Left lobe of liver (tissue), 2 donors: ENCODE measurements at regions not wholly inside any gene's neighbourhood (a gene's known extent, or its start where the extent isn't known, plus 50 kb on each side); places are given as distances from the start of the nearest gene placed in this dataset.
"Not testable (repeated sequence)": the region's sequence is repeated elsewhere in the genome, so short reads cannot be mapped to it uniquely, and the experiment has no call there.

ENCODE experiments used
- ATAC-seq: fragments of 200-7000 bp; cut with Tn5 transposase; one replicate; pipeline ENCODE4 v1.9.1; 2020; ENCODE audit warnings: mild to moderate bottlenecking, moderate library complexity
- DNase-seq: peaks from one replicate; pipeline ENCODE4 v3.0.0-alpha.2; 2020; ENCODE audit warnings: low spot score
- donor health status: DM: no; HTN: no; CAD: no; lungs with moderate emphysema.
- donor health status: DM: no; HTN: yes; CAD: no.

DNA sequence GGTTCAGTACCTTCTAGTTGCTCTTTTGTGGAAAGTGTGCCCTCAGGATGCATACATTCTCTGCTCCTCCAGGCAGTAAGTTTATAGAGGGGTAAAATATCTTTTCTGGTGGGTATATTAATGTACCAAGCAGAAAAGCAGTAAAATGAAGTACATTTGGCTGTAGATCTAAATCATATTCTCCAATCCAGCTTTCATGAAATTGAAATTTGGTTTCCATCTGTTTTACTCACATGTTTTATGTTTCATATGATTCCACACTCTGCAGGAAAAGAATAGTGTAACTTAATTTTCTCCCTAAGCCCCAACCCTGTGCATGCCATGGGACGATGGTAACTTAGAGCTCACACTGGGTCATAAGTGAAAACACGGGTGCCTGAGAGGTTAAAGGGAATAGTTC lies 172.3 kb downstream of the AKAIN1 start:
- DNase-seq (no peak), ATAC-seq (no peak)

DNA sequence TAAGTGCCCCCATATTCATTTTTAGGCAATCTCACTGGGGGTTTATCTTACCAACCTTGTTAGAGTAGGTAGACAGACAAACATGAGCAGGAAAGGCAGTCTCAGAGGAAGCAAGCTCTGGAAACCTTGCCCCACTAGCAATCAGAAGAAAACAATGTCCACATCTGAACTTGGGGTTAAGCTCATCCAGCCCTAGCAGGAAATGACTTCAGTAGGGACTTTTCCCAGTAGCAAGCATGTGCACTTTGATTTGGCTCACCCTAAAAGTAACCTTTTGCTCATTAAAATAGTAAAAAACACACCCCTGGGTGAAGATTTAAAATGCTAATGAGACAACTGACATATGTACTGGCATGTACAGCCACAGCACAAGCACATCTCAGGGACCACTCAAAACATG lies 175.5 kb downstream of the AKAIN1 start:
- ATAC-seq (no peak), DNase-seq (no peak)

- no peak for ATAC-seq
- DNase-seq, result no peak
Observed at GRCh38 chr18:5015213-5015612, 181.8 kb downstream of the AKAIN1 start.

DNA sequence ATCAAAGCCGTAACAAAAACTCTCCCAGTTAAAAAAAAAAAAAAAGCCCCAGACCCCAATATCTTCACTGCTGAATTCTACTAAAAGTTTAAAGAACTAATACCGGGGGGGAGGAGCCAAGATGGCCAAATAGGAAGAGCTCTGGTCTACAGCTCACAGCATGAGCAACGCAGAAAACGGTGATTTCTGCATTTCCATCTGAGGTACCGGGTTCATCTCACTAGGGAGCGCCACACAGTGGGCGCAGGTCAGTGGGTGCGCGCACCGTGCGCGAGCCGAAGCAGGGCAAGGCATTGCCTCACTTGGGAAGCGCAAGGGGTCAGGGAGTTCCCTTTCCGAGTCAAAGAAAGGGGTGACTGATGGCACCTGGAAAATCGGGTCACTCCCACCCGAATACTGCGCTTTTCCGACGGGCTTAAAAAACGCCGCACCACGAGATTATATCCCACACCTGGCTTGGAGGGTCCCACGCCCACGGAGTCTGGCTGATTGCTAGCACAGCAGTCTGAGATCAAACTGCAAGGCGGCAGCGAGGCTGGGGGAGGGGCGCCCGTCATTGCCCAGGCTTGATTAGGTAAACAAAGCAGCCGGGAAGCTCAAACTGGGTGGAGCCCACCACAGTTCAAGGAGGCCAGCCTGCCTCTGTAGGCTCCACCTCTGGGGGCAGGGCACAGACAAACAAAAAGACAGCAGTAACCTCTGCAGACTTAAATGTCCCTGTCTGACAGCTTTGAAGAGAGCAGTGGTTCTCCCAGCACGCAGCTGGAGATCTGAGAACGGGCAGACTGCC lies 192.8 kb downstream of the AKAIN1 start:
- DNase-seq, ATAC-seq: not testable (repeated sequence)

DNA sequence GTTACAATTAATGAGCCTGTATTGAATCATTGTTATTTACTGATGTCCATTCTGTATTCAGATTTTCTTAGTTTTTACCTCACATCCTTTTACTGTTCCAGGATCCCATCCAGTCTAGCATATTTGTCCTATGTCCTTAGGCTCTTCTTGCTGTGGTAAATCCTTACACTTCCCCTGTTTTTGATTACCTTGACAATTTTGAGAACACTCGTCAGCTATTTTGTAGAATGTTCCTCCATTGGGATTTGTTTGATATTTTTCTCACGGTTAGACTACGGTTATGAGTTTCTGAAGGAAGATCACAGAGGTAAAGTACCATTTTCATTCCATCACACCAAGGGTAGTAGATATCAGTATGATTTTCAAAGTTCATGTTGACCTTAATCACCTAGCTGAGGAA lies 202.3 kb downstream of the AKAIN1 start:
- DNase-seq (no peak), ATAC-seq (no peak)

DNA sequence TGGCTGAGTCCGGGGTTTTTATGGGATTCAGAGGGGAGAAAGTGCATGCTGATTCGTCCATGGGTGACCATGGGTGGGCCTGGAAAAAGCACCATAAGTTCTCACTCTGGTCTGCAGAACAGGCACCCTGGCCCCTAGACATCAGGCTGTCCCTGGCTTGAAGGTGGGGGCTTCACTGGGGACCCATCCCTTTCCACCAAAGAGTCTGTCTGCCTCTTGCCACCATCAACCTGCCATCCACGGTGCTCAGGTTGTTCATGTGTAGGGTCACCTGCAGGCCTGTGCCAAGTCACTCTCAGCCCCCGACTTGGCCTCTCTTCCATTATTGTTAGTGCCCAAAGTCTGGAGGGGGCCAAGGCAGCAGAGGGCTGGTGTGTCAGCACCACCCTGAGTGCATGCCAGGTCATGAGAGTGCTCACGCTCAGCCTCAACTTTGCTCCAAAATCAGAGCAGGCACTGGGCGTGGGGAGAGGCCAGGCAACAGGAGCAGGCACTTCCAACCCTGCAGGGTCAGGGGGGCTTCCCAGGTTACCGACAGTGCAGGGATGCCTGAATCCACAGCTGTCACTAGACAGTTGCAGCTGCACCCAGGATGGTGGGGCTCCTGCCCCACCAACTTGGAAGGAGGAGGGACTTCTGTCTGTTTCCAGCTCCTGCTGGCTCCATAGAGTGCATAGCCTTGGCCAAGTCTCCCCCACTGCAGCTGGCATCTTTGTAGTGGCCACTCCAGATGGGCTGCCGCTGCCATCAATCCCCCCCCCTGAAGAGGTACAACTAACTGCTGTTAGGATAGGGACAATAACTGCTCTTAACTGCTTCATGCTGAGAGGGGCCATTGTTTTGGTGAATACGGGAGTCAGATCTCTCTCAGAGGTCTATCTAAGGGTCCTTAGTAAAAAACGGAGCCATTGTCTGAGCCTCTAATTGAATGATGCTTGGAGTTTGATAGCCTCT lies 209.3 kb downstream of the AKAIN1 start:
- DNase-seq, result no peak
- ATAC-seq, result no peak

DNA sequence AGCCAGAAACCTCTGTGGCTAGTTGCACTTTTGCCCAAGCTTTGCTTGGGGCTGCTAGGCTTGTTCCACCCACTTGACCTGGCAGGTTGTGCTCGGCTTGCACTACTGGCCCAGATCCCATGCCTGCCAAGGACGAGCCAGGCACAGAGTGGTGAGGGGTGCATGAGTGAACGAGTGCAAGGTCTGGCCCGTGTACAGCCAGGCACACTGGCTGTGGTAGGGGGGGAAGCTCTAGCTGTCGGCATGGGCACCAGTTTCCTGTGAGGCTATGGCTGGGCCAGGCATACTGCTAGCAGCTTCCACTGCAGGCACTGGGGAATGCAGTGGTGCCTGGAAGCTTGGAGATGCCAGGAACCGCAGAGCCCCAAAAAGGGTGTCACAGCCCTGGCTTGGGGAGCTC lies 210.4 kb downstream of the AKAIN1 start:
- no peak for DNase-seq
- no peak for ATAC-seq

DNA sequence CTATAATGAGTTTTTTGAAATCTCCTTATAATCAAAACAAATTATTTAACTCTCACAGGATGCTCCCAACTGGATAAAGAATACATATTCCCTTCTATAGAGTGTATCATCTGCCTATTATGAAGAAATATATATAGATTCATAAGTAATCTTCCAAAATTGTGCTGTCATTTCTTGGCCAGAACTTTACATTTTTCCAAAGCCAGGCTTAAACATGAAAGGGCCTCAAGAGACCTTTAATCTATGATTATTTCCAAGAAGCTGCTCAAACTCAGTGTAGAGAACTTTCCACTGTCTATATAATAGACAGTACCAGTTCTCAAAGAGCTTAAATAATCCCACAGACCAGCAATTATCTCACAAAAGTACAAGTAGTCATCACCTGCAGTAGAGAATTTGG lies 211.0 kb downstream of the AKAIN1 start:
- ATAC-seq (no peak), DNase-seq (no peak)

- ATAC-seq, result no peak
Observed at GRCh38 chr18:4961121-4961909, 235.7 kb downstream of the AKAIN1 start.

GRCh38 chr18:4960578-4960977 lies 236.5 kb downstream of the AKAIN1 start:
- no peak for ATAC-seq
- DNase-seq, result no peak

More at GRCh38 chr18:4961121-4961909, 235.7 kb downstream of the AKAIN1 start:
- DNase-seq, result no peak

- ATAC-seq (no peak), DNase-seq (no peak)
Observed at GRCh38 chr18:4931209-4931608, 265.8 kb downstream of the AKAIN1 start.

DNA sequence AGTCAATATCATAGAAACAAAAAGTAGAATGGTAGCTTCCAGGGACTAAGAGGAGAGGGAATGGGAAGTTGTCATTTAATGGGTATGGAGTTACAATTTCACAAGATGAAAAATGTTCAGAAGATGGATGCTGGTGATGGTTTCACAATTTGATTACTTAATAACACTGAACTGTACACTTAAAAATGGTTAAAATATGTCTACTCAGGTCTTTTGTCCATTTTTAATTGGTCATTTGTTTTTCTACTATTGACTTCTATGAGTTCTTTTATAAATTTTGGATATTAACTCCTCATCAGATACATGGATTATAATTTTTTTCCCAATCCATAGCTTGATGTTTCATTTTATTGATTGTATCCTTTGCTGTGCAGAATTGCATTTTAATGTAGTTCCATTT lies 275.5 kb downstream of the AKAIN1 start:
- ATAC-seq, result no peak
- no peak for DNase-seq

DNA sequence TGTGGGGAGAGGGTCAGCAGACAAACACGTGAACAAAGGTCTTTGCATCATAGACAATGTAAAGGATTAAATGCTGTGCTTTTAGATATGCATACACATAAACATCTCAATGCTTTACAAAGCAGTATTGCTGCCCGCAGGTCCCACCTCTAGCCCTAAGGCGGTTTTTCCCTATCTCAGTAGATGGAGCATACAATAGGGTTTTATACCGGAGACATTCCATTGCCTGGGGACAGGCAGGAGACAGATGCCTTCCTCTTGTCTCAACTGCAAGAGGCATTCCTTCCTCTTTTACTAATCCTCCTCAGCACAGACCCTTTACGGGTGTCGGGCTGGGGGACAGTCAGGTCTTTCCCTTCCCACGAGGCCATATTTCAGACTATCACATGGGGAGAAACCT lies 279.5 kb downstream of the AKAIN1 start:
- DNase-seq, ATAC-seq: not testable (repeated sequence)

DNA sequence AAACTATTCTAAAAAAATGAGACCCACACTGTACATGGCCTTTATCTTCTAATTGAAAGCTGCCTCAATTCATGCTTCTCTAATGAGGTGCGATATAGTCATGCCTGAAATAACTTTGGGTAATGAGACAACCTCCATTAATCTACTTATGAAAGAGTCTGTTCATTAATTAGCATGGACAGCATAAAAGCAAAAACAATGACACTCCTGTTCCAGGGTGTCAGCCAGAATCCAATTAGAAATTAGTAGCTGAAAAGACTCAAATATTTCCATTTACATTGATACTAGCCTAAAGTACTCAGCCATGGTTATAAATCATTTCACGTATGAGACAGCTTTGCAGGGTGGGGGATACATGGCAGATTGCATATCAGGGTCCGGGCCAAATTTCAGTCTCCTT lies 288.7 kb downstream of the AKAIN1 start:
- DNase-seq, result no peak
- no peak for ATAC-seq

- ATAC-seq (no peak), DNase-seq (no peak)
Observed at GRCh38 chr18:4906856-4907255, 290.2 kb downstream of the AKAIN1 start.

DNA sequence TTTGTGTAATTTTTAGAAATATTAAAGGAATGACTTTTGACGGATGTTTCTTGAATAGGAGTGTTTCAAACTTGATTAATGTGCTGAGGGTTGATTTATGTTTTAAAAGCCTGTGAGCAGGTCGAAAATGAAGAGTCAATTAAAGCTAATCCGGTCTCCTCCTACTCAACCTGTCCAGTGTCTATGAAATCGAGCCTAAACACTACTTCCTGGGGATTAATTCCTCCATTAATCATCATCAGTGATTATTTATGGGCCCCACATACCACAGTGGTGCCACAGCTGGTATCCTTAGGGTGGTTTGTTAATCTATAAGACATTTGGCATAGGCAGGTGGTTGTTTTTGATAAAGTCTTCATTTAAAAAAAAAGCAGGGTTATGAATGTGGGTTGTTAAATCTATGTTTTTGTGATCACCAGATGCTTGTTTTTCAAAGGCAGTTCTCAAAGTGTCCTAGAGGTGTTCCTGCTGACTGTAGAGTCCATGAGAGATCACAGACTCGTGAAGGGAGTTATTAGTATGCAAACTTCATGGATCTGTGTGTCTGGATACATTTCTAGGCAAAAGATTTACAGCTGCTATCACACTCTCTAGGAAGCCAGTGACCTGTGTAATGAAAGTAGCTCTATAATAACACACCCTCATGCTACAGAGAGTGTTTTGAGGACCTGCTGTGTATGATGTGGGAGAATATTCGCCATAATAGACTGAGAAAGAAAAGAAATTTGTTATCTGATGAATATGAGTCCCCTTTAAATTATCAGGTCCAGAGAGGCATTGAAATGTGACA lies 308.6 kb downstream of the AKAIN1 start:
- no peak for DNase-seq
- no peak for ATAC-seq

DNA sequence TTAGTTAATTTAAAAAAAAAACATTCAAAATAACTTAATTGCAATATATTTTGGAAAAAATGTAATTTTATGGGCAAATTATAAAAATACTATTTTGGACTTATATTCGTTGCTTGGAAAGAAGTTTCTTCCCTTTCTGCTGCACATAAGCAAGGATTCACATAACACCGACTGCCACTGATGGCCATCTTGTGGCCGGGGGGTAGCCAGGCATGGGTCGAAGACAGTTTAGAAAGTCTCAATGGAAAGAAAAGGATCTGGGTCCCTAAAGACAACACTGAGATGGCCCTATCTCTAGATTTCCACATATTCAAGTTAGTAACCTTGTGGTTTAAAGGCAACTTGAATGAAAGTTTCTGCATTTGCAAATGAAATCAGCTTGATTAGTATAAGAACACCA lies 318.6 kb downstream of the AKAIN1 start:
- DNase-seq, result no peak
- no peak for ATAC-seq

DNA sequence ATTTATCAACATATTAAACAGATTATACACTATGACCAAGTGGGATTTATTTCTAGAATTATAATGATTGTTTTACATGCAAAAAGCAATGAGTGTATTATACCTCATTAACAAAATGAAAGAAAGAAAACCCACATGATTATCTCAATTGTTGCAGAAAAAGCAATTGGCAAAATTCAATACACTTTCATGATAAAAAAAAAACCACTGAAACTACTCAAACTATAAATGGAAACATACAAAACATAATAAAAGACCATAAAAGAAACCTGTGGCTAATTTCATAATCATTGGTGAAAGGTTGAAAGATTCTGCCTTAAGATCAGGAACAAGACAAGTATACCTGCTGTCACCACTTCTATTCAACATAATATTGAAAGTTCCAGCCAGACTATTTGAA lies 325.9 kb downstream of the AKAIN1 start:
- no peak for ATAC-seq

DNA sequence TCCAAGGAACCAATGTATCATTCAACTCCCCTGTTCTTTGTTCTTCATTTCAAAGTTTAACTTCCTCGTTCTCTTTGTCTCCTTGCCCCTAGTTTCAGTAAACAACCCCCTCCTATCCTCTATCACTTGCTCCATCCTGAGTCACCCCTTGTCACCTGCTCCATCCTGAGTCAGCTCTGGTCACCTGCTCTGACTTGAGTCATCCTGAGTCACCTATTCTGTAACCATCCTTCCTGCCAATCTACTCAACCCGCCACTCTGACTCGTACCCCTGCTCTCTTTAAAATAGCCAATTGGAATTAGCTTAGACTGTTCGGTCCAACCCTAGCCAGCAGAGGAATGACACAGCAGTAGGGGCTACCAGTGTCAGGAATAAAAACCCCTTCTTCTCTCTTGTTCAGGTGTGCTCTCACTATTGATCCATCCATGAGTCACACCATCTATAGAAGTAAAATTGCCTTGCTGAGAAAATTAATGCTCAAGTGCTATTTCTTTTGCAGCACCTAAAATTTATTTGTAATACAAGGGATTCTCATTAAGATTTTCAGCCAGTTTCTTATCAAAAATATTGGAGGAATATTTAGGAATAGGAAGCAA lies 326.8 kb downstream of the AKAIN1 start:
- DNase-seq, result no peak
- no peak for ATAC-seq

More for the DNA sequence above, 325.9 kb downstream of the AKAIN1 start:
- no peak for DNase-seq

DNA sequence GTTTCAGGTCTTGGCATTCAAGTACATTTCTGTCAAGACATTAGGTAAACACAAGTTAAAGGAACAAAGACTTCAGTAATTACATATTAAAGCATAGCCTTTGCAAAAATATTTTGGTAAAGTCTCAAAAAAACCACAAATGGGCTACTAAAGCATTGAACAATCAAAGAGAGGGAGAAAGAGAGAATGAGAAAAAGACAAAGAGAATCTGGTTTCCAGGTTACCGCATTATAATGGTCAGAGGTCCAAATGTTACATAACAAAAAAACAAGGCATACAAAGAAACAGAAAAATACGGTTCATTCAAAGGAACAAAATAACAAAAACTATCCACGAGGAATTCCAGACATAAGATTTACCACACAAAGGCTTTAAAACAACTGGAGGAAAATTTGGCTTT lies 327.9 kb downstream of the AKAIN1 start:
- ATAC-seq, result no peak

More for the DNA sequence above, 327.9 kb downstream of the AKAIN1 start:
- DNase-seq, result no peak
